ENCODE measurements at regions not wholly inside any gene's neighbourhood (a gene's known extent, or its start where the extent isn't known, plus 50 kb on each side); places are given as distances from the start of the nearest gene placed in this dataset.
A peak's percentile ranks its signal among the peaks of the same experiment; 100 is the strongest.

DNA sequence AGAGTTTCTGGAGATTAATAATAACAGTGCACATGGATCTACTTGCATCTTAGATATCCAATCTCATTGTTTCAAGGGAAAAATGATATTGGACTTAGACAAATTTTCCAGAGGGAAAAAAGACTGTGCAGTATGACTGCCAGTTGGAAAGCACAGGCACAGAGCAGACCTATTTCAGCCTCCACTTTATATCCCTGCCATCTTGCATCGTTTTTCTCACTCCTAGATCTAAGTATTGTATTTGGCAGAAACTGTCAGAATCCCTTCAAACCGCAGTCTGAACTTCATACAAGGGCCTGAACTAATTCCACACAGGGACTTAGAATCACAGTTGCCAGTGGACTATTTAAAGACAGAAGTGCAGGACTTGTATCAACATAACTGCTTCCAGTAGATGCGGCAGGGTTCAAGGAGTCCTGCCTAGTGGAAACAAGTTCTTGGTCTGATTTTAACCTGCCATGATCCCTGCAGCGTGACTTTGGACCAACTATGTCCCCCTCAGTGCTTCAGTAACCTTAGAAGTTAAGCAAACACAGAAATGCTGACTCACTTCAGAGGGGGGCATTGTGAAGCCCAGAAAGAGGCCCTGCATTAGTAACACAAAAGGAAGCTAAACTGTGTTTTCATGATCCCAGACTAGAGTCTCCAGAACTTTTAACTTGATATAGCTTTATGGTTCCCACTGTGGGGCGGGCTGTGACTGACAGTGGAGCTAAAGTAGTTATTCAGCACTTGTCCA lies 95.7 kb upstream of the PALS2 start:
- peak; percentile 40 for DNase-seq

DNA sequence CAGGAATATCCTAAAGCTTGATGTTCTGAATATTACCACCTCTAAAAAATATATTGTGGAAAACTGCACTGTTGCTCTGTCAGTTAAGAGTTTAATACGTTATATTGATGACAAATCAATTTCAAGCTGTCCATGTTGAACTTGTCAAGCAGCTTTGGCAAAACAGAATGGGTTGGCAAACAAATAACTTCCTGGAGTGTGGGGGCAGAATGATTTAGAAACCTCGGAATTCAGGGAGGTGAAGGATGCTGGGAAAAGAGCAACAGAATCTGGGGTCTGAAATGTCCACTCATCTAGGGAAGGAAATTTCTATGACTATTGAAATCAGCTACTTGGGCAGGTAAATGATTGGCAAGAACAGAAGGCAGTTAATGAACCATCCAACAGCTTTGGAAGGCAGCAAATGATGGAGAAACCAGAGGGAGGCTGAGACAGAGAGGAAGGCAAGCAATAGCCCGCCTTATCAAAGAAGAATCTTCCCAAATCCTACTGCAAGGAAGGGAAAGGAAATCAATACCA lies 95.1 kb upstream of the PALS2 start:
- DNase-seq, result no peak

DNA sequence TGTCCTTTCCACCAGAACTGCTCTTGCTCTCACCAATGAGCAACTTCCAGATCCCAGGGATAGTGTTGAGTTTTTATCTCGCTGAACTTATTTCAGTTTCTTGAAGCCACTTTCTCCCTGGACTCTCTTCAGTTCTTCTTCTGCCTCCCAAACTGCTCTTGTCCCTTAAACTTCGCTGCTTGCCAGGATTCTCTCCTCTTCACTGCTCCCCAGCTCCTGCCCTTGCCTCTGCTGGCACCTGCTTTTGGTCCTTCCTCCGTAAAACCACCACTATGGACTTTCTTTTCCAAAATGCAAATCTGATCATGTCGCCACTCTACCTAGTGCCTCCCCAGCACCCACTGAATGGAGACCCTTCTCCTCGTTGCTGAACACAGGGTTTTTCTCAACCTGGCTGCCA lies 92.8 kb upstream of the PALS2 start:
- no peak for DNase-seq

DNA sequence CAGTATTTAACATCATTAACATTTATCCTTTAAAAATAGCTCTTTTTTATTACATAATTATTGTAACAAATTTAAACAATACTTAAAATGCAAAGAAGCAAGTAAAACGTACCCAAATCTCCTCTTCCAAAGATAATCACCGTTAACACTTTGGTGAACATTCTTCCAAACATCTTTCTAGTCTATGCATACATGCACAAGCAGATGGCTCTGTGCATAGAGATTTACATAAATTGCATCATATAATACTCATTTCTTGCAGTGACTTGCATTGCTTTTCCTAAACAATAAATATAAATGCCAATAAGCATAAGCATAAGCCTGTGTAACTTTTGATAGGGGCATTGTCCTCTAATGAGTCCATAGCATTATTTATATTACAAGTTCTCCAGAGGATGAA lies 89.4 kb upstream of the PALS2 start:
- no peak for DNase-seq

DNA sequence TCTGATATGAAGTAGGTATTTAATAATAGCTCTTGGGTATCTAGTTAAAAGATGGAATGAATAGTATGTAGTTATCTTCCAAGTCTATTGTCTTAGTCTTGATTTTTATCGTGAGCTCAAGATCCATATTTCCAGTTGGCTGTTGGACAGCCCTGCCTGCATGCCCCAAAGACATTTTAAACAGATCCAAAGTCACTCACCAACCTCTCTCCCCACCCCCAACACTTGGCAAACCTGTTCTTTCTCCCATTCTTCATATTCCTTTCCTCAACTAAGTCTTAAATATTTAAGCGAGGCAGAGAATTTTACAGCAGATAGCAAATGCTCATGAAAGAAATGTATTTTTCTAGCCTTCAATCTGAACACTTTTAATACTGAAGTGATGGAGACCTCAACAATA lies 80.7 kb upstream of the PALS2 start:
- DNase-seq, result no peak

DNA sequence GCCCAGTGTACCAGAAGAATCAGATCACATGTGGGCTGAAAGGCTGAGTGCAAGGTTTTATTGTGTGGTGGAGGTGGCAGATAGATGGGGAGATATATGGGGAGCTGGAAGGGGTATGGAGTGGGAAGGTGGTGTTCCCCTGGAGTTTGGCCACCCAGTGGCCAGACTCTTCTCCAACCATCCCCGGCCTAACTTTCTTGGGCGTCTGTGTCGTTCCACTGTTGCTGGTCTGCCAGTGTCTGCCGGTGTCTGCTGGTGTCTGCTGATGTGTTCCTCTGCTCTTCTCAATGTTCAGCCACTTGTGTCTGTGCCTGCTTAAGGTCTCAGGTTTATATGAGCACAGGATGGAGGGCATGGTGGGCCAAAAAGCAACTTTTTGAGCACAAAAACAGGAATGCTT lies 78.4 kb upstream of the PALS2 start:
- DNase-seq, result no peak

DNA sequence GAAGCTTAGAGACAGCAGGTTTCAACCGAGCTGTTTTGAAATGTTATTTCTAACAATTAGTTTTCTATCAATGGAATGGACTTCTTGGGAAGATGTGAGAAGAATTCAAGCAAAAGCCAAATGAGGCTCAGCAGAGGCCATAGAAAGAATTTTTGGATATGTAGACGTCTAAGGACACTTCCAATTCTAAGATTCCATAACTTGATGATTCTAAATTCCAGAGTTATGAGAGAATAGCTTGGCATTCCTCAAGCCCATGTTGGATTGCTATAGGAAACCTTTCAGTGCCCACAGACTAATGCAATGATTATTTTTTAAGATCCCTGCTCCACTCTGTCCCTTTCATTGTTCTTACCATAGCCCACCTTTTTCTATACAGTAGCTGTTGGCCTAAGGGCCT lies 77.2 kb upstream of the PALS2 start:
- peak; percentile 20 for DNase-seq

DNA sequence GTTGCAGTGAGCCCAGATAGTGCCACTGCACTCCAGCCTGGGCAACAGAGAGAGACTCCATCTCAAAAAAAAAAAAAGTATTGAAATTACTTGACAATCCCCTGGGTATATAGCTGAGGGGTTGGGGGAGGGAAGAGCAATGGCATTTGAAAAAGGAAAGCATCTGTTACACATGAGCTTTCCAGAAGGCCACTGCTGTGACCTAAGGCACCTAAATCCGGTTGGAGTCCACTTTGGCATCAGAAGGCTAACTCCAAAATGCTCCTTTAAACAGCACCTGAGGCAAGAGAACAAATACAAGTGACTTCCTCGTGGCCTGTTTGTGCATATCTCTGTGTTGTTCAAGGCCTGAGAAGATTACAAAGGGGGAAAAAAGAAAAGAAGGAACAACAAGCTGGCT lies 74.8 kb upstream of the PALS2 start:
- no peak for DNase-seq

DNA sequence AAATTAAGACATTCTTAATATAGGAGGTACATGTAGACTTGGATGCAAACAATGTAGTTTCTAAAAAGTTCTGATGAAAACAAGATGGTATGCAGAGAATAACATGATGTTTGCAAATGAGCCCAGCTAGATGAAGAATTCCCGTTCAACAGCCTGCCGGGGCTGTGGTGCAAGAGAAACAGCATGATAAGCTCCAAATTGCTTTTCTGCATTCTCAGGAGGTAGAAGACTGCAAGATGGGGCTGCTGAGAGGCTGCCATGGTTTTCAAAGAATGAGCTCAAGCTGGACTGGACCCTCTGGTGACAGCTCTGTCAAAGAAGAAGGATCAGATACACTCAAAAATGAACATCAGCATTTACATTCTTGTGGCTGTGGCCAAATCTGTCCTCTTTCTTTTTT lies 73.4 kb upstream of the PALS2 start:
- DNase-seq, result no peak

DNA sequence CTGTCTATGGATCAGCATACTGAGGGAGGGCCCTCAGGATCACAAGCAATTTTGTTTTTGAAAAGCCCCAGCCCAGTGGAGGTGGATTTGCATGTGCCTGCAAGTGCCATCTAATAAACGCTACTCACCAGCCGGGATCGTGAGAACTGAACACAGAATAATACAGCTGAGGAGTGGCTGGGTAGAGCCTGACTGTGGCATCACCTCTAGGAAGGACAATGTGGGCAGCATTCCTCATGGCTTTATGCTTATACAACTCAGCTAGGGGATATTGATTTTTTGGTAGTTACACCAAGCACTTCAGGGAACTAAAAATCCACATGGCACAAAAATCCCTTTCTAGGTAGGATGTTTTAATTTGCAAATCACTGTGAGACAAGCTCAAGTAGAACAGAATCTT lies 72.7 kb upstream of the PALS2 start:
- DNase-seq, result no peak

DNA sequence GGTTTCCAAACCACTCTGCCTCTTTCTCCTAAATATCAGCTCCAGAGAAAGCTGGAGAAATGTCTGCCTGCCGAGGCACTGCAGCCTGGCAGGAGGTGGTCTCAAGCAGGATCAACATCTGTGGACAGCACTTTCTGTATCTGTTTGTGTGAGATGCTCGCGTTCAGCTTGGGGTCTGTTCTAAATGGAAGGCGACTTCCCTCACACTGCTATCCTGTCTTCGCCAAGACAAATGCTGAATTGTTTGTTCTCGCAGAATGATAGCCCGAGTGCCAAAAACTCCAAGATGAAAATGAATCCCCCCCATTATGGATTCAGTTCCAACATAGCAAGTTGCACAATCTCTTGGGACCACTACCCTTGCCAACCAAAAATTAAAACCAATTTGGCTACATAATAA lies 72.2 kb upstream of the PALS2 start:
- no peak for DNase-seq

DNA sequence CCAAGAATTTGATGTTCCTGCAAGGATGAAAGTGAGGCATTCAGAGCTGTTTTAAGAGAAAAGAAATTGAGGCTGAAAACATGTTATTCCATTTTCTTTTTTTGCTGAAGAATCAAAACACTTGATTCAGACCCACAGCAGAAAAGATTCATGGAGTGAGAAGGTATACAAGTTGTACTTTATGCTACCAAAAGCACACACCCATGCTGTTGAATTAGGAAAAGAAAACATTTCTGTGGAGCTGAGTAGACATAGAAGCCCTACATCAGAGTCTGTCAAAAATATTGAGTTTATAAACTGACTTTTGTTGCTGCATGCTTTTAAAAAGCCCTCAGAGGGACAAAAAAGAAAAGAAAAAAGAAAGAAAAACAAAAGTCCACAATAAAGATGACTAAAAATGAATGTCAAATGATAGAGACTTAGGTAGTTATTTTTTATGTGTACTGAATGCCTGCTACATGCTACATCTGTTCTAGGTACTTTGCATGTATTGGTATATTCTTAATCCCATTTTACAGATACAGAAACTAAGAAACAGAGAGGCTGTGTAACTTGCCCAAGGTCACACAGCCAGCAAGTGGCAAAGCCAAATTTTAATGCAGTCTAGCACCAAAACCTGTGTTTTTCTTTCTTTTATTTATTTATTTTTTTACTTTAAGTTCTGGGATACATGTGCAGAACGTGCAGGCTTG lies 71.7 kb upstream of the PALS2 start:
- DNase-seq, result no peak

DNA sequence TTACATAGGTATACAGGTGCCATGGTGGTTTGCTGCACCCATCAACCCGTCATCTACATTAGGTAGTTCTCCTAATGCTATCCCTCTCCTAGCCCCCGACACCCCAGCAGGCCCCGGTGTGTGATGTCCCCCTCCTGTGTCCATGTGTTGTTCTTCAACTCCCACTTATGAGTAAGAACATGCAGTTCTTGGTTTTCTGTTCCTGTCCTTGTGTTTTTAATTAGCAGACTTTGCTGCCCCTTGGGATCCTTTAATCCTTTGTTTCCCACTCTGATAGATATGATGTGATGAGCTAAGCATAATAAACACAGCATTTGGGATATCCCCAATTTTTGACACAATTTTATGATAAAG lies 71.1 kb upstream of the PALS2 start:
- no peak for DNase-seq

DNA sequence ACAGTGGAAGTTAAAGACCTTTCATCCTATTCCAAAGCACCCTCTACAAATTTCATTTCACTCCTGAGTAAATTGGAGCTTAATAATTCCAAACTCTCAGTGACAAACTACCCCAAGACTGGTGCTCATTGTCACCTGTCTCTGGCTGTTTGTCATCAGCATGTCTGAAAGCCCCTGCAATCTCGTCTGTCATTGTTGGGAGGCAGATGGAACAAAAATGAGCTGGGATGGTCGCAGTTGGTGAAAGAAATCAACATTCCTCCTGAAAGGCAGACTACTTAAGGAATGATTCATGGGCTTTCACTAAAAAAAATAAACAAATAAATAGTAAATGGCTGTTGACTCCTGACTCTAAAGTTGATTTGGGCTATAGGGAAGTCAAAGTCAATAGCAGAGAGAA lies 69.7 kb upstream of the PALS2 start:
- no peak for DNase-seq

DNA sequence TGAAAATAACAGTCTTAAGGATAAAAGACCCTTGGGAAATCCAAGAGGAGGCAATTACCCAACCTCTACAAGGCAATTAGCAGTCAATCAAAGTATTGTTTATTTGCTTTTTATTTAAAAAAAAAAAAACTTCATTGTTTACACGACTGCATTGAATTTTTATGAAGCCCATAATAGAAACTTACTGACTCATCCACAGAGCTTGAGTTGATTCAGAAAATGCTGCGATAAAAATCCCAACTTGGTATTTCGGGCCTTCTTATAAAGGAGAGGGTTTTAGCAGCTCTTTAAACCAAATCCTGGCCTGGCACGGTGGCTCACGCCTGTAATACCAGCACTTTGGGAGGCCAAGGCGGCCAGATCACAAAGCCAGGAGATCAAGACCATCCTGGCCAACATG lies 69.2 kb upstream of the PALS2 start:
- DNase-seq, result no peak

DNA sequence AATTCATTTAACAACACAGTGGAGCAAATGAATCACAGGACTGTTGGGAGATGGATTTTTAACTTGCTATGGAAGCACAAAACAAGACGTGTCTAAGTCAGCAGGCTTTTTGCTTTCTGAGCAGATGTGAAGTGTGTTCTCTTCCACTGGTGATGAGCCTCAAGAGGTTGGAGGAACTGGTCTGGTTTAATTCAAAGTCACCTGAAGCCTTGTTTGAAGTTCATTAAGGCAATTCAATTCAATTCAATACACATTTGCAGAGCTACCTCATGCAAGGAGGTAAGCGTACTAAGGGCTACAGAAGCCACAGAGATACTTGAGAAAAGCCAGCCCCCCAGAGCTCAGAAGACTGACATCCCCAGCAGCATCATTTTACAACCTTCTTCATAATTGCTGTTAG lies 68.4 kb upstream of the PALS2 start:
- no peak for DNase-seq

DNA sequence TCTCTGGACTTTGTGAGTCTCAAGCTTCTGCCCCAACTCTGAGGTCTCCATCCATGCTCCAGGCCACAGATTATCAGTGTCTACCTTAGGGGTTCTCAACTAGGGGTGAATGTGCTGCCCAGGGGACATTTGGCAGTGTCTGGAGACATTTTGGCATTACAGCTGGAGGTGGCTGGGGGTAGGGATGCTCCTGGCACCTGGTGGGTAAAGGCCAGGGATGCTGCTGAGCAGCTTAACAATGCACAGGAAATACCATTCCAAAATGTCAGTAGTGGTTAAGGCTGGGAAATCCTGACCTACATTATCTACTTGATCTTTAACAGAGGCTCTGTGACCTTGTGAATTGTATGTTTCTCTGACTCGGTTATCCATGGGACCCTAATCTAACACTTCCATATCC lies 67.3 kb upstream of the PALS2 start:
- no peak for DNase-seq

DNA sequence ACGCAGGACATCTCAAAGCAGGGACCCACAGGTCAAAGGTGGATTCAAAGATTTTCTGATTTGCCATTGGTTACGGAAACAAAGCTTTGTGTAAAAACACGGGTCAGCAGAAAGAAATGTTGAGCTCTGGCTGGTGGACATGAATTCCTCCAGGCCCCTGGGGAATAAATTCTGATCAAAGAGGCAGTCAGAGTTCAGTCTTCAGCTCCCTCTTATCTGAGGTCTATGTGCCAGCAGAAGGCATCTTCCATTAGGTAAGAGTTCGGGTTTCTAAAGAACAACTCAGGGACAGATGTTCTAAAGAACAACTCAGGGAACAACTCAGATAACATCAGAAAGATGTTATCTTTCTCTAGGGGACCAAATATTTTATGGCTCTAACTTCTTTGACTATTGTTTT lies 64.9 kb upstream of the PALS2 start:
- DNase-seq, result no peak

DNA sequence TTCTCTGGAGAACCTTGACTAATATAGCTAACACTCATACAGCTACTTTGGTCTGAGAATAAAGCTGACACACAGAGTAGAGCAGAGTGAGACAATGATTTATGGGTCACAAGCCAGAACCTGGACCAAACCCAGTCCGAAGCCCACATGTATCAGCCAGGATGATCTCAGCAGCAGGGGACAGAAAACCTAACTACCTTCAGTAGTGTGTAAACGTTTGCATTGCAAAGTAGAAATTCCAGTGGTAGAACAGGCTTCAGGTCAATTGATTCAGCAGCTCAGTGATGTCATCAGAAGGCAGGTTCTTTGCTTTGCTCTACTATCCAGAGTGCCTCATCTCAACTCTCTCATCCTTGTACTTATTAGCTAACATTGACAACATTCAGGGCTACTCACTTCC lies 62.5 kb upstream of the PALS2 start:
- no peak for DNase-seq

DNA sequence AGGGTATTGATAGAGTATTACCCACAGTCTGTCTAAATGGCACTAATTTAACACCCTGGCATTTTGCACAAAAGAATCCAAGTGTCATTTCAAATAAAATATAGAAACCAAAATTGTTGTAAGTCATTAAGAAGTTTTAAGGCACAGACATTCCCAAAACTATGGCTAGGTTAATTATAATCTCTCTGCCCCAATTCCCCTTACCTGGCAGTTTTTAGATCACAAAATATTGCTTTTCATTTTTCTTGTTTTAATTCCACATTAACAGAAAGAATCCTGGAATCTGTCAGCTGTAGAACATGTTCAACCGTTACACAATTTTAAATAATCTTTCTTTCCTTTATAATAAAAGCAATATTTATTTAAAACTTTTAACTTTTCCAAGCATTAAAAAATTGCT lies 56.1 kb upstream of the PALS2 start:
- DNase-seq, result no peak

DNA sequence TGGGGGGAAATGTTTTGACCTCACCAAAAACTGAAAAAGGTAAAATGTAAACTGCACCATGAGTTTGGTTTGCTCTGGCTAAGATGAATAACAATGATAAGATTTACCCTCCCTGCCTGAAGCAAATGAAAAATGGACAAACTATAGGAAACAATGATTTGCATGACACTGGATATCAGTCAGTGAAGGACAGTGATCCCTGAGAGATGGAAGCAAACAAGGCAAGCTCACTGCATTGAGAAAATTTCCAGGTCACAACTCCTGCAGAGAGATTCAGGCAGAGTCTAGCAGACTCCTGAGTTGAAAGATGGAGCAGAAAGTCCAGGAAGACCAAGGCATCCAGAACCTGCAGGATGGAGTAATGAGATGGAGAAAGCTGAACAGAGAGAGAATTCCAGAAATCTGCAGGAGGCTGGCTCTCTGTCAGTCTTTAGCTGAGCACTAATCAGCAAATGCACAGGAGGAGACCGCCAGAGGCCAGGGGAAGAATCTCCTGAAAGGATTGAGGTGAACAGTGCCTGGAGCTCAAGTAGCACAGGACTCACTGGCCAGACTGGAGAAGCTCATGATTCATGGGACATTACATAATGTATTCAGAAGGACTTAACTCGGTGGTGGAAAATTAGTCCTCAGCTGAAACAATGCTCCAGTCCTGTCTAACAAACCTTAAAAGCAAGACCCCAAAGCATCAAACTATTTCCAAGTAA lies 51.2 kb upstream of the PALS2 start:
- no peak for DNase-seq
